Lower leg skin (tissue), 4 donors: ENCODE measurements at regions not wholly inside any gene's neighbourhood (a gene's known extent, or its start where the extent isn't known, plus 50 kb on each side); places are given as distances from the start of the nearest gene placed in this dataset.

Experiments
- DNase-seq, 2 donors: peaks; one replicate each; pipeline ENCODE4 v3.0.0-alpha.2; 2019; ENCODE audit warnings: low spot score in 2 of 2
- H3K4me3 ChIP-seq: fragments of 200-600 bp; sonication (generic); 2 replicates; pipeline ENCODE4 v1.5.1; 2017; ENCODE audit warnings: mild to moderate bottlenecking, low read depth; ENCODE audit not compliant: poor library complexity, severe bottlenecking
- POLR2A ChIP-seq, 2 donors: fragments of 450-650 bp; IDR thresholded peaks; one replicate each; pipeline ENCODE4 v1.6.1; 2016 to 2017; ENCODE audit warnings: antibody characterized with exemption in 2 of 2, mild to moderate bottlenecking in 1 of 2, moderate library complexity in 1 of 2
- WGBS, 2 donors: methylation state at CpG; one replicate each; pipeline ENCODE4 v1.1.5; 2018; 5-methylcytosine and 5-hydroxymethylcytosine counted together
- intact Hi-C: fragments of 100-400 bp; cut with DNase I; formaldehyde crosslinking; loops from one replicate; pipeline ENCODE4 v1.15.0; 2023; ENCODE audit warnings: low total_unique reads
- TF ChIP-seq, protein P1 (sequence below), 3 donors: fragments of 450-650 bp; IDR thresholded peaks; one replicate each; pipeline ENCODE4 v1.5.1; 2016; ENCODE audit warnings: antibody characterized with exemption in 3 of 3, mild to moderate bottlenecking in 3 of 3, moderate library complexity in 2 of 3

GRCh38 chr11:119977881-119978280 lies 160.0 kb downstream of the TRIM29 start:
- no peak overlapping the region for H3K4me3 ChIP-seq
- intact Hi-C loops: no loop called here
- no peak for TF ChIP-seq POLR2A (IDR thresholded peaks at IDR 0.05)
- TF ChIP-seq, protein P1, sequence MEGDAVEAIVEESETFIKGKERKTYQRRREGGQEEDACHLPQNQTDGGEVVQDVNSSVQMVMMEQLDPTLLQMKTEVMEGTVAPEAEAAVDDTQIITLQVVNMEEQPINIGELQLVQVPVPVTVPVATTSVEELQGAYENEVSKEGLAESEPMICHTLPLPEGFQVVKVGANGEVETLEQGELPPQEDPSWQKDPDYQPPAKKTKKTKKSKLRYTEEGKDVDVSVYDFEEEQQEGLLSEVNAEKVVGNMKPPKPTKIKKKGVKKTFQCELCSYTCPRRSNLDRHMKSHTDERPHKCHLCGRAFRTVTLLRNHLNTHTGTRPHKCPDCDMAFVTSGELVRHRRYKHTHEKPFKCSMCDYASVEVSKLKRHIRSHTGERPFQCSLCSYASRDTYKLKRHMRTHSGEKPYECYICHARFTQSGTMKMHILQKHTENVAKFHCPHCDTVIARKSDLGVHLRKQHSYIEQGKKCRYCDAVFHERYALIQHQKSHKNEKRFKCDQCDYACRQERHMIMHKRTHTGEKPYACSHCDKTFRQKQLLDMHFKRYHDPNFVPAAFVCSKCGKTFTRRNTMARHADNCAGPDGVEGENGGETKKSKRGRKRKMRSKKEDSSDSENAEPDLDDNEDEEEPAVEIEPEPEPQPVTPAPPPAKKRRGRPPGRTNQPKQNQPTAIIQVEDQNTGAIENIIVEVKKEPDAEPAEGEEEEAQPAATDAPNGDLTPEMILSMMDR (IDR thresholded peaks at IDR 0.05): no peak
- WGBS, 2 donors: 72 to 74% methylated on average over 12 of the region's 12 CpGs
- DNase-seq: peak in 1 of 2 donors; percentile 76

- intact Hi-C loops: no loop called here
- peak in 1 of 2 donors; percentile 73 for DNase-seq
- WGBS, 2 donors: 89 to 92% methylated on average over 3 of the region's 3 CpGs
- no peak overlapping the region for H3K4me3 ChIP-seq
- no peak for TF ChIP-seq POLR2A (IDR thresholded peaks at IDR 0.05)
- TF ChIP-seq, protein P1 (IDR thresholded peaks at IDR 0.05): no peak
Measured at GRCh38 chr11:119977561-119977860, 160.4 kb downstream of the TRIM29 start.

- intact Hi-C loops: no loop called here
- WGBS, 2 donors: 87 to 90% methylated on average over 13 of the region's 13 CpGs
- TF ChIP-seq POLR2A (IDR thresholded peaks at IDR 0.05): no peak
- TF ChIP-seq, protein P1 (IDR thresholded peaks at IDR 0.05): no peak
- H3K4me3 ChIP-seq: no peak overlapping the region
- DNase-seq: peak in 1 of 2 donors; percentile 66
Measured at GRCh38 chr11:119976805-119977560, 160.9 kb downstream of the TRIM29 start.

DNA sequence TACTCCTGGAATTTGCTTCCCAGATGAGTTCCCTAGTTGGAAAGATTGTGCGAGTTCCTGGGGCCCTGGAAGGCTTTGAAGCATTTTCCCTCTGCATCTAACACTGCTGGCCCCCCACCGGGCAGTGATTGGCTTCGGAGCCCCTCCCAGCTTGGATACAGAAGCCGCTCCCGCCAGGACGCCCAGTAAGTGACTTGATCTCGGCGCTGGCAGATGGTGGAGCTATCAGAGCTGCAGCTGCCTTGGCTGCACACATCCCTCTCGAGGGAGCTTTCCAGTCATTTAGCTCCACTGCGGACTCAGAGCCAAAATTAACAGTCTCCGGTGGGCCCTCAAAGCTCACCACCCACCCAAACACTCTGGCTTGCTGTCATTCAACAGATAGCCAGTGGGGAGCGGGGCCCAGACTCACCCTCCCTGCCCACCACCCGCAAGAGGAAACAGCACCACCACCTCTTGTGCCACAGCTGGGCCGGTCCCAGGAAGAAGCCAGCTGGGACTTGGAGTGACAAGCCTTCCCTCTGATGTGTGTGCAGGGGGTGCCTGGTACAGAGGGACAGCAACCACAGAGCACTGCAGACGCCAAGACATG lies 162.3 kb downstream of the TRIM29 start:
- H3K4me3 ChIP-seq: no peak overlapping the region
- DNase-seq: peak in 1 of 2 donors; percentile 66
- TF ChIP-seq, protein P1 (IDR thresholded peaks at IDR 0.05): no peak
- TF ChIP-seq POLR2A (IDR thresholded peaks at IDR 0.05): no peak
- 36 to 60% methylated on average over 4 to 14 of the region's 15 CpGs for WGBS, 2 donors
- intact Hi-C loops: no loop called here

GRCh38 chr11:119974467-119974866 lies 163.4 kb downstream of the TRIM29 start:
- peak in 1 of 2 donors; percentile 31 for DNase-seq
- 81 to 84% methylated on average over 4 of the region's 4 CpGs for WGBS, 2 donors
- intact Hi-C loops: no loop called here
- no peak overlapping the region for H3K4me3 ChIP-seq
- TF ChIP-seq, protein P1 (IDR thresholded peaks at IDR 0.05): no peak
- TF ChIP-seq POLR2A (IDR thresholded peaks at IDR 0.05): no peak
